Cardiac muscle cell (in vitro differentiated cells and primary cell): ENCODE measurements at regions not wholly inside any gene's neighbourhood (a gene's known extent, or its start where the extent isn't known, plus 50 kb on each side); places are given as distances from the start of the nearest gene placed in this dataset.
A peak's percentile ranks its signal among the peaks of the same experiment; 100 is the strongest.

Source experiments
- DNase-seq, 2 donors: peaks; one replicate each; pipeline versions ENCODE4 v3.0.0 to v3.0.0-alpha.2; 2010 to 2017; ENCODE audit warnings: low read depth in 1 of 2, low spot score in 1 of 2
- H3K27ac ChIP-seq: fragments of 200-600 bp; sonication (generic); 2 replicates; pipeline ENCODE4 v1.5.1; 2016
- H3K27me3 ChIP-seq: fragments of 200-600 bp; sonication (generic); 2 replicates; pipeline ENCODE4 v1.6.0; 2016; ENCODE audit warnings: control low read depth
- H3K36me3 ChIP-seq: fragments of 200-600 bp; sonication (generic); 2 replicates; pipeline ENCODE4 v1.5.1; 2016; ENCODE audit warnings: control low read depth
- H3K4me1 ChIP-seq: fragments of 200-600 bp; sonication (generic); 2 replicates; pipeline ENCODE4 v1.8.1; 2017; ENCODE audit warnings: low read depth, mild to moderate bottlenecking, mixed run types
- H3K4me3 ChIP-seq: fragments of 200-600 bp; sonication (generic); 2 replicates; pipeline ENCODE4 v1.5.1; 2016; ENCODE audit warnings: mild to moderate bottlenecking
- H3K9me3 ChIP-seq: fragments of 200-600 bp; sonication (generic); 2 replicates; pipeline ENCODE4 v1.5.1; 2017; ENCODE audit warnings: low read depth, mild to moderate bottlenecking, control low read depth
- TF ChIP-seq, protein P1 (sequence below): IDR thresholded peaks from 2 replicates; pipeline ENCODE4 v1.5.1; 2012; ENCODE audit warnings: low read depth, mild to moderate bottlenecking, low read length

- Histone ChIP-seq H3K36me3 (no peaks in the 10 kb centered on the region), H3K27me3 (no peaks in the 10 kb centered on the region), H3K4me1 (peaks cover 13% of the 10 kb centered on the region), H3K4me3 (no peak overlapping the region), H3K27ac (no peak overlapping the region), H3K9me3 (no peaks in the 10 kb centered on the region)
- TF ChIP-seq, protein P1, sequence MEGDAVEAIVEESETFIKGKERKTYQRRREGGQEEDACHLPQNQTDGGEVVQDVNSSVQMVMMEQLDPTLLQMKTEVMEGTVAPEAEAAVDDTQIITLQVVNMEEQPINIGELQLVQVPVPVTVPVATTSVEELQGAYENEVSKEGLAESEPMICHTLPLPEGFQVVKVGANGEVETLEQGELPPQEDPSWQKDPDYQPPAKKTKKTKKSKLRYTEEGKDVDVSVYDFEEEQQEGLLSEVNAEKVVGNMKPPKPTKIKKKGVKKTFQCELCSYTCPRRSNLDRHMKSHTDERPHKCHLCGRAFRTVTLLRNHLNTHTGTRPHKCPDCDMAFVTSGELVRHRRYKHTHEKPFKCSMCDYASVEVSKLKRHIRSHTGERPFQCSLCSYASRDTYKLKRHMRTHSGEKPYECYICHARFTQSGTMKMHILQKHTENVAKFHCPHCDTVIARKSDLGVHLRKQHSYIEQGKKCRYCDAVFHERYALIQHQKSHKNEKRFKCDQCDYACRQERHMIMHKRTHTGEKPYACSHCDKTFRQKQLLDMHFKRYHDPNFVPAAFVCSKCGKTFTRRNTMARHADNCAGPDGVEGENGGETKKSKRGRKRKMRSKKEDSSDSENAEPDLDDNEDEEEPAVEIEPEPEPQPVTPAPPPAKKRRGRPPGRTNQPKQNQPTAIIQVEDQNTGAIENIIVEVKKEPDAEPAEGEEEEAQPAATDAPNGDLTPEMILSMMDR, result no peak
- DNase-seq, result peak in 1 of 2 donors; percentile 40
Observed at GRCh38 chr10:92760609-92761008, 70.9 kb downstream of the HHEX start.

- Histone ChIP-seq H3K9me3 (no peaks in the 10 kb centered on the region), H3K4me3 (no peak overlapping the region), H3K4me1 (peaks cover 5% of the 10 kb centered on the region), H3K27ac (no peak overlapping the region), H3K27me3 (no peaks in the 10 kb centered on the region), H3K36me3 (no peaks in the 10 kb centered on the region)
- TF ChIP-seq, protein P1, result no peak
- no peak for DNase-seq
Observed at GRCh38 chr10:92761571-92761970, 71.8 kb downstream of the HHEX start.

- no peak overlapping the region for H3K4me3 ChIP-seq
- H3K9me3 ChIP-seq, result no peaks in the 10 kb centered on the region
- no peak overlapping the region for H3K27ac ChIP-seq
- no peaks in the 10 kb centered on the region for H3K36me3 ChIP-seq
- no peak for DNase-seq
- TF ChIP-seq, protein P1, result no peak
- no peaks in the 10 kb centered on the region for H3K4me1 ChIP-seq
- H3K27me3 ChIP-seq, result no peaks in the 10 kb centered on the region
Observed at GRCh38 chr10:92763634-92764155, 73.9 kb downstream of the HHEX start.

- no peak overlapping the region for H3K27ac ChIP-seq
- no peak overlapping the region for H3K4me3 ChIP-seq
- H3K9me3 ChIP-seq, result no peaks in the 10 kb centered on the region
- TF ChIP-seq, protein P1, result no peak
- no peaks in the 10 kb centered on the region for H3K27me3 ChIP-seq
- no peak for DNase-seq
- no peaks in the 10 kb centered on the region for H3K4me1 ChIP-seq
- no peaks in the 10 kb centered on the region for H3K36me3 ChIP-seq
Observed at GRCh38 chr10:92766451-92766850, 76.7 kb downstream of the HHEX start.

GRCh38 chr10:92768104-92768503 lies 78.3 kb downstream of the HHEX start:
- Histone ChIP-seq H3K27me3 (no peaks in the 10 kb centered on the region), H3K4me1 (no peaks in the 10 kb centered on the region), H3K9me3 (no peaks in the 10 kb centered on the region), H3K27ac (no peak overlapping the region), H3K4me3 (no peak overlapping the region), H3K36me3 (no peaks in the 10 kb centered on the region)
- DNase-seq, result no peak
- TF ChIP-seq, protein P1, result no peak

GRCh38 chr10:92773776-92774175 lies 74.5 kb upstream of the EXOC6 start:
- H3K4me3 ChIP-seq, result no peak overlapping the region
- TF ChIP-seq, protein P1, result no peak
- no peaks in the 10 kb centered on the region for H3K9me3 ChIP-seq
- no peaks in the 10 kb centered on the region for H3K27me3 ChIP-seq
- H3K4me1 ChIP-seq, result no peaks in the 10 kb centered on the region
- DNase-seq, result peak in 1 of 2 donors; percentile 27
- no peaks in the 10 kb centered on the region for H3K36me3 ChIP-seq
- H3K27ac ChIP-seq, result no peak overlapping the region
